SK-N-SH (cell line): ENCODE measurements at regions not wholly inside any gene's neighbourhood (a gene's known extent, or its start where the extent isn't known, plus 50 kb on each side); places are given as distances from the start of the nearest gene placed in this dataset.

ENCODE experiments used
- CTCF ChIA-PET: fragments of 300-600, 350-600 bp; formaldehyde crosslinking; extraction: SDS; loops from one replicate; lab custom pipeline; 2021; lab: Yijun Ruan, JAX
- POLR2A ChIA-PET: fragments of 350-600 bp; sonication (Branson Sonifier 250); formaldehyde crosslinking; extraction: SDS; loops from one replicate; lab custom pipeline; 2020; ENCODE audit warnings: antibody characterized with exemption, inconsistent platforms; lab: Yijun Ruan, JAX
- DNase-seq: peaks from one replicate; pipeline ENCODE4 v3.0.0; 2012
- H2AFZ ChIP-seq: fragments of 200-600 bp; sonication (generic); 2 replicates; pipeline ENCODE4 v1.8.1; 2016; ENCODE audit warnings: antibody characterized with exemption, mild to moderate bottlenecking, low read depth
- H3F3A ChIP-seq: fragments of 200-600 bp; sonication (generic); replicated peaks from 2 replicates; pipeline ENCODE3; 2016; ENCODE audit warnings: antibody characterized with exemption, mild to moderate bottlenecking; ENCODE audit not compliant: insufficient read depth
- H3K27ac ChIP-seq, 2 experiments: fragments of 200-500 bp in 1 of 2; fragments of 200-600 bp in 1 of 2; sonication (Bioruptor generic) in 1 of 2; sonication (generic), shearing (Covaris generic) in 1 of 2; 2 replicates each; pipeline versions ENCODE4 v1.5.1 to v1.6.1; 2014 to 2016; ENCODE audit warnings: low read depth in 2 of 2, inconsistent platforms in 1 of 2, low read length in 1 of 2, mild to moderate bottlenecking in 1 of 2, mixed read lengths in 1 of 2
- H3K27me3 ChIP-seq: fragments of 200-600 bp; sonication (generic), shearing (Covaris generic); 2 replicates; pipeline ENCODE4 v1.6.1; 2016; ENCODE audit warnings: mixed run types; ENCODE audit not compliant: insufficient read depth
- H3K36me3 ChIP-seq, 2 experiments: fragments of 200-500 bp in 1 of 2; fragments of 200-600 bp in 1 of 2; sonication (Bioruptor generic) in 1 of 2; sonication (generic) in 1 of 2; replicated peaks in 1 of 2; 2 replicates each; pipeline versions ENCODE3 to v1.5.1; 2014 to 2016; ENCODE audit warnings: low read length in 1 of 2, mild to moderate bottlenecking in 1 of 2; ENCODE audit not compliant: insufficient read depth in 2 of 2, control insufficient read depth in 1 of 2
- H3K4me1 ChIP-seq, 2 experiments: fragments of 200-500 bp in 1 of 2; fragments of 200-600 bp in 1 of 2; sonication (Bioruptor generic) in 1 of 2; sonication (generic), shearing (Covaris generic) in 1 of 2; 2 replicates each; pipeline versions ENCODE4 v1.5.1 to v1.6.1; 2014 to 2016; ENCODE audit warnings: low read depth in 1 of 2, low read length in 1 of 2, mixed run types in 1 of 2; ENCODE audit not compliant: insufficient read depth in 2 of 2, control insufficient read depth in 1 of 2
- H3K4me2 ChIP-seq: fragments of 200-600 bp; sonication (generic), shearing (Covaris generic); 2 replicates; pipeline ENCODE4 v1.6.1; 2017; ENCODE audit warnings: mixed run types
- H3K4me3 ChIP-seq, 2 experiments: fragments of 200-500 bp in 1 of 2; fragments of 200-600 bp in 1 of 2; sonication (Bioruptor generic) in 1 of 2; sonication (generic), shearing (Covaris generic) in 1 of 2; 2 replicates each; pipeline versions ENCODE4 v1.5.1 to v1.8.1; 2014 to 2016; ENCODE audit warnings: low read depth in 2 of 2, inconsistent platforms in 1 of 2, low read length in 1 of 2, mild to moderate bottlenecking in 1 of 2, mixed read lengths in 1 of 2, moderate library complexity in 1 of 2
- H3K79me2 ChIP-seq: fragments of 200-600 bp; sonication (generic); 2 replicates; pipeline ENCODE4 v1.8.1; 2017; ENCODE audit warnings: mild to moderate bottlenecking; ENCODE audit not compliant: insufficient read depth
- H3K9ac ChIP-seq: fragments of 200-600 bp; sonication (generic); 2 replicates; pipeline ENCODE4 v1.6.1; 2017; ENCODE audit warnings: mixed run types
- H3K9me2 ChIP-seq: fragments of 200-600 bp; sonication (generic); 2 replicates; pipeline ENCODE4 v1.6.1; 2017; ENCODE audit warnings: mixed run types
- H3K9me3 ChIP-seq: fragments of 200-600 bp; sonication (generic); 2 replicates; pipeline ENCODE4 v1.6.1; 2017; ENCODE audit warnings: mixed run types, mild to moderate bottlenecking, moderate library complexity
- H4K20me1 ChIP-seq: fragments of 200-600 bp; sonication (generic); 2 replicates; pipeline ENCODE4 v1.6.1; 2017; ENCODE audit warnings: mild to moderate bottlenecking, mixed run types; ENCODE audit not compliant: insufficient read depth
- CHD2 ChIP-seq: fragments of 150-350 bp; IDR thresholded peaks from 2 replicates; pipeline ENCODE4 v1.6.1; 2018; ENCODE audit warnings: low read length; ENCODE audit not compliant: partially characterized antibody
- ELF1 ChIP-seq: IDR thresholded peaks from 2 replicates; pipeline ENCODE4 v1.4.0; 2012
- EP300 ChIP-seq, 2 experiments: IDR thresholded peaks; 2 replicates each; pipeline versions ENCODE4 v1.4.0 to v1.6.1; 2012; ENCODE audit warnings: borderline replicate concordance in 1 of 2, low read depth in 1 of 2, low read length in 1 of 2
- FOXM1 ChIP-seq: IDR thresholded peaks from 2 replicates; pipeline ENCODE4 v1.4.0; 2012; ENCODE audit warnings: low read depth, mild to moderate bottlenecking
- JUND ChIP-seq: IDR thresholded peaks from 2 replicates; pipeline ENCODE4 v1.4.0; 2012
- MEF2A ChIP-seq: IDR thresholded peaks from 2 replicates; pipeline ENCODE4 v1.4.0; 2012; ENCODE audit warnings: low read depth, borderline replicate concordance
- MXI1 ChIP-seq: IDR thresholded peaks from 2 replicates; pipeline ENCODE4 v1.6.1; 2012; ENCODE audit warnings: mild to moderate bottlenecking, low read depth, low read length, improper control_type of control experiment
- NFIC ChIP-seq: IDR thresholded peaks from 2 replicates; pipeline ENCODE4 v1.4.0; 2012; ENCODE audit warnings: borderline replicate concordance
- POLR2AphosphoS5 ChIP-seq: IDR thresholded peaks from 2 replicates; pipeline ENCODE4 v1.6.1; 2012; ENCODE audit warnings: low read depth, low read length
- RXRA ChIP-seq: IDR thresholded peaks from 2 replicates; pipeline ENCODE4 v1.4.0; 2012; ENCODE audit warnings: low read depth, mild to moderate bottlenecking, borderline replicate concordance
- SIN3A ChIP-seq: IDR thresholded peaks from 2 replicates; pipeline ENCODE4 v1.6.1; 2012; ENCODE audit warnings: low read depth, mild to moderate bottlenecking, low read length, moderate library complexity, borderline replicate concordance
- TCF12 ChIP-seq: IDR thresholded peaks from 2 replicates; pipeline ENCODE4 v1.4.0; 2012
- TEAD4 ChIP-seq: IDR thresholded peaks from 2 replicates; pipeline ENCODE4 v1.4.0; 2012; ENCODE audit warnings: mild to moderate bottlenecking, borderline replicate concordance; ENCODE audit not compliant: insufficient read depth
- WGBS: methylation state at CpG from one replicate; pipeline ENCODE4 v1.1.6; 2017; ENCODE audit warnings: low lambda C conversion rate; 5-methylcytosine and 5-hydroxymethylcytosine counted together
- TF ChIP-seq, protein P1 (sequence below): IDR thresholded peaks from 2 replicates; pipeline ENCODE4 v1.4.0; 2012; ENCODE audit warnings: low read depth
- TF ChIP-seq, protein P2 (sequence below): IDR thresholded peaks from 2 replicates; pipeline ENCODE4; 2012
- TF ChIP-seq, protein P3 (sequence below): fragments of 150-350 bp; IDR thresholded peaks from 2 replicates; pipeline ENCODE4 v1.6.1; 2016; ENCODE audit warnings: mild to moderate bottlenecking, low read depth, low read length
- TF ChIP-seq, protein P4 (sequence below): IDR thresholded peaks from 2 replicates; pipeline ENCODE4 v1.4.0; 2012; ENCODE audit warnings: low read depth, borderline replicate concordance

GRCh38 chr5:103397739-103398581 lies 139.4 kb downstream of the MACIR start:
- DNase-seq = no peak
- no peaks in the 10 kb centered on the region for H4K20me1 ChIP-seq
- ChIA-PET CTCF (interaction anchor here (1.5 kb wide), 1 partner anchor 30 kb away, joined by 3 read pairs; no protein-coding TSS in a partner anchor), POLR2A (no interaction called here)
- H3K27ac ChIP-seq = peak overlapping the region in 1 of 2 experiments; percentile 75; a peak in 2 of 4 replicates
- H2AFZ ChIP-seq = peak overlapping the region; percentile 73; the same call in 1 of the 2 replicates
- TF ChIP-seq ELF1 (no peak), FOXM1 (0 out of 2 replicates have a peak, but pooled peaks have one; percentile 16), MEF2A (peak; percentile 76), RXRA (no peak), MXI1 (no peak), EP300 (IDR thresholded peaks at IDR 0.05; ENCODE audit: borderline replicate concordance in 1 of 2, low read depth in 1 of 2, low read length in 1 of 2) (peak in 1 of 2 experiments; percentile 66; a peak in 1 of 4 replicates), CHD2 (no peak), JUND (peak; percentile 72), SIN3A (no peak), TCF12 (peak; percentile 67), POLR2AphosphoS5 (no peak), TEAD4 (peak; percentile 54; the same call in 1 of the 2 replicates), NFIC (peak; percentile 40; the same call in 1 of the 2 replicates)
- TF ChIP-seq, protein P1, sequence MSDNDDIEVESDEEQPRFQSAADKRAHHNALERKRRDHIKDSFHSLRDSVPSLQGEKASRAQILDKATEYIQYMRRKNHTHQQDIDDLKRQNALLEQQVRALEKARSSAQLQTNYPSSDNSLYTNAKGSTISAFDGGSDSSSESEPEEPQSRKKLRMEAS = peak; percentile 36
- TF ChIP-seq, protein P2, sequence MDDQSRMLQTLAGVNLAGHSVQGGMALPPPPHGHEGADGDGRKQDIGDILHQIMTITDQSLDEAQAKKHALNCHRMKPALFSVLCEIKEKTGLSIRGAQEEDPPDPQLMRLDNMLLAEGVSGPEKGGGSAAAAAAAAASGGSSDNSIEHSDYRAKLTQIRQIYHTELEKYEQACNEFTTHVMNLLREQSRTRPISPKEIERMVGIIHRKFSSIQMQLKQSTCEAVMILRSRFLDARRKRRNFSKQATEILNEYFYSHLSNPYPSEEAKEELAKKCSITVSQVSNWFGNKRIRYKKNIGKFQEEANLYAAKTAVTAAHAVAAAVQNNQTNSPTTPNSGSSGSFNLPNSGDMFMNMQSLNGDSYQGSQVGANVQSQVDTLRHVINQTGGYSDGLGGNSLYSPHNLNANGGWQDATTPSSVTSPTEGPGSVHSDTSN = peak; percentile 23; the same call in 1 of the 2 replicates
- TF ChIP-seq, protein P3, sequence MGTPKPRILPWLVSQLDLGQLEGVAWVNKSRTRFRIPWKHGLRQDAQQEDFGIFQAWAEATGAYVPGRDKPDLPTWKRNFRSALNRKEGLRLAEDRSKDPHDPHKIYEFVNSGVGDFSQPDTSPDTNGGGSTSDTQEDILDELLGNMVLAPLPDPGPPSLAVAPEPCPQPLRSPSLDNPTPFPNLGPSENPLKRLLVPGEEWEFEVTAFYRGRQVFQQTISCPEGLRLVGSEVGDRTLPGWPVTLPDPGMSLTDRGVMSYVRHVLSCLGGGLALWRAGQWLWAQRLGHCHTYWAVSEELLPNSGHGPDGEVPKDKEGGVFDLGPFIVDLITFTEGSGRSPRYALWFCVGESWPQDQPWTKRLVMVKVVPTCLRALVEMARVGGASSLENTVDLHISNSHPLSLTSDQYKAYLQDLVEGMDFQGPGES = no peak
- TF ChIP-seq, protein P4, sequence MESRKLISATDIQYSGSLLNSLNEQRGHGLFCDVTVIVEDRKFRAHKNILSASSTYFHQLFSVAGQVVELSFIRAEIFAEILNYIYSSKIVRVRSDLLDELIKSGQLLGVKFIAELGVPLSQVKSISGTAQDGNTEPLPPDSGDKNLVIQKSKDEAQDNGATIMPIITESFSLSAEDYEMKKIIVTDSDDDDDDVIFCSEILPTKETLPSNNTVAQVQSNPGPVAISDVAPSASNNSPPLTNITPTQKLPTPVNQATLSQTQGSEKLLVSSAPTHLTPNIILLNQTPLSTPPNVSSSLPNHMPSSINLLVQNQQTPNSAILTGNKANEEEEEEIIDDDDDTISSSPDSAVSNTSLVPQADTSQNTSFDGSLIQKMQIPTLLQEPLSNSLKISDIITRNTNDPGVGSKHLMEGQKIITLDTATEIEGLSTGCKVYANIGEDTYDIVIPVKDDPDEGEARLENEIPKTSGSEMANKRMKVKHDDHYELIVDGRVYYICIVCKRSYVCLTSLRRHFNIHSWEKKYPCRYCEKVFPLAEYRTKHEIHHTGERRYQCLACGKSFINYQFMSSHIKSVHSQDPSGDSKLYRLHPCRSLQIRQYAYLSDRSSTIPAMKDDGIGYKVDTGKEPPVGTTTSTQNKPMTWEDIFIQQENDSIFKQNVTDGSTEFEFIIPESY = no peak
- no peaks in the 10 kb centered on the region for H3K36me3 ChIP-seq
- H3K9me3 ChIP-seq = no peaks in the 10 kb centered on the region
- peak overlapping the region; percentile 37; the same call in 1 of the 2 replicates for H3K4me2 ChIP-seq
- H3K27me3 ChIP-seq = no peaks in the 10 kb centered on the region
- H3K79me2 ChIP-seq = no peaks in the 10 kb centered on the region
- H3K4me1 ChIP-seq = peaks cover 8 to 18% of the 10 kb centered on the region in 2 experiments; a peak in 3 of 4 replicates
- peak overlapping the region; percentile 67 for H3K9ac ChIP-seq
- WGBS = 79% methylated on average over 8 of the region's 8 CpGs
- H3K9me2 ChIP-seq = no peaks in the 10 kb centered on the region
- H3F3A ChIP-seq = peaks cover 11% of the 10 kb centered on the region
- H3K4me3 ChIP-seq = peak overlapping the region in 1 of 2 experiments; percentile 12; a peak in 1 of 4 replicates
